CD4-positive, alpha-beta T cell (primary cell): ENCODE measurements at regions not wholly inside any gene's neighbourhood (a gene's known extent, or its start where the extent isn't known, plus 50 kb on each side); places are given as distances from the start of the nearest gene placed in this dataset.

Experiments used
- ATAC-seq: fragments of 200-7000 bp; cut with Tn5 transposase; one replicate; pipeline ENCODE4 v1.10.0; 2022; ENCODE audit warnings: mild to moderate bottlenecking; ENCODE audit not compliant: poor library complexity
- CTCF ChIA-PET: fragments of 350-600 bp; sonication (Branson Sonifier 250); formaldehyde crosslinking; loops from one replicate; lab custom pipeline; 2021; ENCODE audit warnings: antibody characterized with exemption, inconsistent platforms; lab: Charles Lee
- POLR2A ChIA-PET: fragments of 350-600 bp; sonication (Branson Sonifier 250); formaldehyde crosslinking; loops from one replicate; lab custom pipeline; 2021; ENCODE audit warnings: antibody characterized with exemption, inconsistent platforms; lab: Charles Lee
- DNase-seq, 14 experiments: peaks; one replicate each; pipeline ENCODE4 v3.0.0-alpha.2; 2013 to 2020; ENCODE audit warnings: mixed read lengths in 2 of 14
- H3K27ac ChIP-seq, 2 donors: one replicate each; pipeline versions ENCODE4 v1.5.1 to v1.7.0; 2013; ENCODE audit warnings: low read length in 2 of 2, low read depth in 1 of 2, mild to moderate bottlenecking in 1 of 2
- H3K27me3 ChIP-seq, 2 experiments: 1 replicate in 1 of 2; 2 replicates in 1 of 2; pipeline versions ENCODE4 v1.6.1 to v1.7.0; 2013; ENCODE audit warnings: low read length in 2 of 2, control low read depth in 1 of 2, mild to moderate bottlenecking in 1 of 2, moderate library complexity in 1 of 2; ENCODE audit not compliant: insufficient read depth in 2 of 2, control insufficient read depth in 1 of 2
- H3K36me3 ChIP-seq: one replicate; pipeline ENCODE4 v1.6.1; 2013; ENCODE audit warnings: low read length, control low read depth; ENCODE audit not compliant: insufficient read depth
- H3K4me1 ChIP-seq: one replicate; pipeline ENCODE4 v1.6.1; 2013; ENCODE audit warnings: low read length, control low read depth; ENCODE audit not compliant: insufficient read depth
- H3K4me3 ChIP-seq: one replicate; pipeline ENCODE4 v1.5.1; 2013; ENCODE audit warnings: mild to moderate bottlenecking, low read length, moderate library complexity
- H3K9me3 ChIP-seq, 2 experiments: 1 replicate in 1 of 2; 2 replicates in 1 of 2; pipeline versions ENCODE4 v1.6.1 to v1.7.0; 2013; ENCODE audit warnings: low read length in 2 of 2, mild to moderate bottlenecking in 2 of 2, control low read depth in 1 of 2, moderate library complexity in 1 of 2; ENCODE audit not compliant: control insufficient read depth in 1 of 2, insufficient read depth in 1 of 2
- H3K27ac Mint-ChIP-seq: one replicate; pipeline ENCODE4 v1.8.0; 2020; ENCODE audit warnings: mixed read lengths
- H3K27me3 Mint-ChIP-seq: one replicate; pipeline ENCODE4 v1.8.0; 2021; ENCODE audit warnings: mixed read lengths
- H3K36me3 Mint-ChIP-seq: one replicate; pipeline ENCODE4 v1.8.0; 2021; ENCODE audit warnings: low read depth, mixed read lengths
- H3K4me1 Mint-ChIP-seq: one replicate; pipeline ENCODE4 v1.8.0; 2021; ENCODE audit warnings: low read depth, mixed read lengths
- H3K4me3 Mint-ChIP-seq: one replicate; pipeline ENCODE4 v1.8.0; 2020; ENCODE audit warnings: mild to moderate bottlenecking, mixed read lengths
- H3K9me3 Mint-ChIP-seq: one replicate; pipeline ENCODE4 v1.8.0; 2020; ENCODE audit warnings: mixed read lengths
- CTCF ChIP-seq: fragments of 200-600 bp; IDR thresholded peaks from one replicate; pipeline ENCODE4 v1.8.0; 2022; ENCODE audit warnings: antibody characterized with exemption, mild to moderate bottlenecking
- intact Hi-C, 2 experiments: fragments of 100-400 bp; cut with DNase I in 1 of 2; cut with micrococcal nuclease in 1 of 2; formaldehyde crosslinking; loops; one replicate each; pipeline versions ENCODE4 v1.15.1 to v1.9.0; 2023 to 2025; cut with DNase I, micrococcal nuclease

GRCh38 chr16:17617021-17617552, 146.3 kb upstream of the XYLT1 start:
- Histone ChIP-seq H3K27ac (no peak overlapping the region), H3K4me3 (no peak overlapping the region), H3K27me3 (no peaks in the 10 kb centered on the region), H3K36me3 (no peaks in the 10 kb centered on the region), H3K9me3 (no peaks in the 10 kb centered on the region), H3K4me1 (no peaks in the 10 kb centered on the region)
- DNase-seq (no peak), ATAC-seq (no peak)
- Mint-ChIP-seq H3K4me3 (no peak overlapping the region), H3K27ac (no peak overlapping the region), H3K9me3 (no peaks in the 10 kb centered on the region), H3K4me1 (no peaks in the 10 kb centered on the region), H3K27me3 (peaks cover 21% of the 10 kb centered on the region), H3K36me3 (no peaks in the 10 kb centered on the region)
- ChIA-PET CTCF (no interaction called here), POLR2A (no interaction called here)
- TF ChIP-seq CTCF = no peak
- intact Hi-C loops = no loop called here

GRCh38 chr16:17612336-17612735, 141.6 kb upstream of the XYLT1 start:
- H3K36me3 ChIP-seq = no peaks in the 10 kb centered on the region
- no peak for TF ChIP-seq CTCF
- Mint-ChIP-seq H3K4me3 (no peak overlapping the region), H3K4me1 (peaks cover 8% of the 10 kb centered on the region), H3K27ac (no peak overlapping the region), H3K27me3 (peaks cover 32% of the 10 kb centered on the region), H3K36me3 (no peaks in the 10 kb centered on the region), H3K9me3 (no peaks in the 10 kb centered on the region)
- CTCF ChIA-PET = no interaction called here
- no peaks in the 10 kb centered on the region for H3K9me3 ChIP-seq
- no peak overlapping the region for H3K4me3 ChIP-seq
- H3K27me3 ChIP-seq = peaks cover 0 to 2% of the 10 kb centered on the region in 2 experiments
- intact Hi-C loops = no loop called here
- DNase-seq (no peak), ATAC-seq (no peak)
- POLR2A ChIA-PET = no interaction called here
- no peak overlapping the region for H3K27ac ChIP-seq
- peaks cover 1% of the 10 kb centered on the region for H3K4me1 ChIP-seq

GRCh38 chr16:17607609-17608008, 136.8 kb upstream of the XYLT1 start:
- ATAC-seq (no peak), DNase-seq (no peak)
- Mint-ChIP-seq H3K36me3 (no peaks in the 10 kb centered on the region), H3K4me1 (peaks cover 17% of the 10 kb centered on the region), H3K9me3 (no peaks in the 10 kb centered on the region), H3K4me3 (no peak overlapping the region), H3K27ac (no peak overlapping the region), H3K27me3 (peaks cover 31% of the 10 kb centered on the region)
- intact Hi-C loops = no loop called here
- Histone ChIP-seq H3K4me3 (no peak overlapping the region), H3K9me3 (no peaks in the 10 kb centered on the region), H3K36me3 (no peaks in the 10 kb centered on the region), H3K27me3 (peaks cover 0 to 2% of the 10 kb centered on the region in 2 experiments), H3K4me1 (peaks cover 8% of the 10 kb centered on the region), H3K27ac (no peak overlapping the region)
- no peak for TF ChIP-seq CTCF
- POLR2A ChIA-PET = no interaction called here
- CTCF ChIA-PET = interaction anchor here (1.1 kb wide), 1 partner anchor 10 kb away, joined by 3 read pairs; no protein-coding TSS in a partner anchor
